BJ (cell line): ENCODE measurements at regions not wholly inside any gene's neighbourhood (a gene's known extent, or its start where the extent isn't known, plus 50 kb on each side); places are given as distances from the start of the nearest gene placed in this dataset.

Experiments
- CTCF ChIA-PET: fragments of 350-600 bp; formaldehyde crosslinking; extraction: SDS; loops from one replicate; lab custom pipeline; 2021; ENCODE audit warnings: antibody characterized with exemption, inconsistent platforms; lab: Yijun Ruan, JAX
- POLR2A ChIA-PET: fragments of 300-600 bp; sonication (Branson Sonifier 250); formaldehyde crosslinking; extraction: SDS; loops from one replicate; lab custom pipeline; 2021; ENCODE audit warnings: antibody characterized with exemption; lab: Charles Lee
- DNase-seq: peaks from one replicate; pipeline ENCODE4 v3.0.0-alpha.2; 2011; ENCODE audit warnings: low read depth
- H3K27me3 ChIP-seq: 2 replicates; pipeline ENCODE4 v1.6.0; 2011; ENCODE audit warnings: low read length; ENCODE audit not compliant: control insufficient read depth, insufficient read depth
- H3K36me3 ChIP-seq: 2 replicates; pipeline ENCODE4 v1.5.1; 2011; ENCODE audit warnings: low read length; ENCODE audit not compliant: control insufficient read depth, insufficient read depth
- H3K4me3 ChIP-seq: 2 replicates; pipeline ENCODE4 v1.5.1; 2011; ENCODE audit warnings: low read depth, mild to moderate bottlenecking, control low read depth, low read length
- CTCF ChIP-seq: IDR thresholded peaks from 2 replicates; pipeline ENCODE4 v1.5.1; 2011; ENCODE audit warnings: low read depth, mild to moderate bottlenecking, control low read depth, inconsistent platforms, low read length, moderate library complexity; ENCODE audit not compliant: insufficient read depth

GRCh38 chr18:5058768-5059695 lies 138.0 kb downstream of the AKAIN1 start:
- no peak for DNase-seq
- CTCF ChIA-PET = interaction anchor here (1.6 kb wide), 1 partner anchor 953 kb away, joined by 4 read pairs; no protein-coding TSS in a partner anchor
- POLR2A ChIA-PET = no interaction called here
- TF ChIP-seq CTCF = no peak
- Histone ChIP-seq H3K36me3 (no peaks in the 10 kb centered on the region), H3K27me3 (no peaks in the 10 kb centered on the region), H3K4me3 (no peak overlapping the region)

GRCh38 chr18:5057386-5058348 lies 139.4 kb downstream of the AKAIN1 start:
- no peaks in the 10 kb centered on the region for H3K36me3 ChIP-seq
- no peak overlapping the region for H3K4me3 ChIP-seq
- CTCF ChIA-PET = interaction anchor here (0.9 to 1.6 kb wide), 3 partner anchors 9 to 951 kb away, joined by 3 to 5 read pairs (median 3); no protein-coding TSS in a partner anchor
- peak; percentile 66 for TF ChIP-seq CTCF
- no peak for DNase-seq
- H3K27me3 ChIP-seq = no peaks in the 10 kb centered on the region
- POLR2A ChIA-PET = no interaction called here

- ChIA-PET POLR2A (no interaction called here), CTCF (no interaction called here)
- TF ChIP-seq CTCF = no peak
- H3K27me3 ChIP-seq = no peaks in the 10 kb centered on the region
- no peak overlapping the region for H3K4me3 ChIP-seq
- no peak for DNase-seq
- H3K36me3 ChIP-seq = no peaks in the 10 kb centered on the region
Measured at GRCh38 chr18:5052491-5052890, 144.6 kb downstream of the AKAIN1 start.

- Histone ChIP-seq H3K36me3 (no peaks in the 10 kb centered on the region), H3K4me3 (no peak overlapping the region), H3K27me3 (no peaks in the 10 kb centered on the region)
- ChIA-PET POLR2A (no interaction called here), CTCF (no interaction called here)
- DNase-seq = no peak
- no peak for TF ChIP-seq CTCF
Measured at GRCh38 chr18:5051207-5051606, 145.8 kb downstream of the AKAIN1 start.
